H9 (cell line): ENCODE measurements at regions not wholly inside any gene's neighbourhood (a gene's known extent, or its start where the extent isn't known, plus 50 kb on each side); places are given as distances from the start of the nearest gene placed in this dataset.

Experiments used
- DNase-seq: peaks from one replicate; pipeline ENCODE4 v3.0.0-alpha.2; 2017
- H2AFZ ChIP-seq: one replicate; pipeline ENCODE4 v1.6.1; 2013; ENCODE audit warnings: mild to moderate bottlenecking, low read length, control low read depth, moderate library complexity
- H2AK5ac ChIP-seq: 2 replicates; pipeline ENCODE4 v1.6.1; 2013; ENCODE audit warnings: low read length, control low read depth, mixed read lengths; ENCODE audit not compliant: insufficient read length
- H2BK120ac ChIP-seq: one replicate; pipeline ENCODE4 v1.6.1; 2013; ENCODE audit warnings: low read depth, mild to moderate bottlenecking, low read length, control low read depth, inconsistent platforms; ENCODE audit not compliant: poor library complexity, severe bottlenecking
- H2BK12ac ChIP-seq: 2 replicates; pipeline ENCODE4 v1.6.1; 2013; ENCODE audit warnings: low read length, control low read depth, mixed read lengths, low read depth; ENCODE audit not compliant: insufficient read length
- H2BK15ac ChIP-seq: 2 replicates; pipeline ENCODE4 v1.6.1; 2013; ENCODE audit warnings: low read depth, low read length, control low read depth
- H2BK20ac ChIP-seq: one replicate; pipeline ENCODE4 v1.6.1; 2013; ENCODE audit warnings: low read depth, mild to moderate bottlenecking, low read length, control low read depth, inconsistent platforms; ENCODE audit not compliant: poor library complexity, severe bottlenecking
- H2BK5ac ChIP-seq: 2 replicates; pipeline ENCODE4 v1.6.1; 2013; ENCODE audit warnings: low read length, control low read depth, mixed read lengths; ENCODE audit not compliant: insufficient read length
- H3K14ac ChIP-seq: 2 replicates; pipeline ENCODE4 v1.6.1; 2013; ENCODE audit warnings: low read length, control low read depth; ENCODE audit not compliant: insufficient read depth
- H3K18ac ChIP-seq: 2 replicates; pipeline ENCODE4 v1.6.1; 2013; ENCODE audit warnings: low read depth, mild to moderate bottlenecking, mixed read lengths, low read length, control low read depth; ENCODE audit not compliant: insufficient read length
- H3K23ac ChIP-seq: 2 replicates; pipeline ENCODE4 v1.6.1; 2013; ENCODE audit warnings: low read length, control low read depth, mixed read lengths, low read depth; ENCODE audit not compliant: insufficient read length
- H3K23me2 ChIP-seq: 2 replicates; pipeline ENCODE4 v1.6.1; 2013; ENCODE audit warnings: low read depth, mild to moderate bottlenecking, mixed read lengths, low read length, control low read depth; ENCODE audit not compliant: insufficient read length, poor library complexity, severe bottlenecking
- H3K27ac ChIP-seq: 2 replicates; pipeline ENCODE4 v1.5.1; 2013; ENCODE audit warnings: low read length, control low read depth, mixed read lengths, low read depth; ENCODE audit not compliant: insufficient read length
- H3K27me3 ChIP-seq: 2 replicates; pipeline ENCODE4 v1.6.1; 2013; ENCODE audit warnings: low read length, control low read depth, inconsistent platforms; ENCODE audit not compliant: insufficient read depth
- H3K4ac ChIP-seq: 2 replicates; pipeline ENCODE4 v1.6.1; 2013; ENCODE audit warnings: low read depth, mild to moderate bottlenecking, control low read depth, inconsistent platforms, low read length, moderate library complexity
- H3K4me1 ChIP-seq: 2 replicates; pipeline ENCODE4 v1.6.1; 2013; ENCODE audit warnings: low read length, control low read depth, inconsistent platforms; ENCODE audit not compliant: insufficient read depth
- H3K4me2 ChIP-seq: 2 replicates; pipeline ENCODE4 v1.6.1; 2013; ENCODE audit warnings: low read length, control low read depth, mixed read lengths; ENCODE audit not compliant: insufficient read length, insufficient read depth
- H3K56ac ChIP-seq: 2 replicates; pipeline ENCODE4 v1.6.1; 2013; ENCODE audit warnings: low read depth, mild to moderate bottlenecking, mixed read lengths, low read length, control low read depth; ENCODE audit not compliant: insufficient read length
- H3K79me1 ChIP-seq: 2 replicates; pipeline ENCODE4 v1.6.1; 2013; ENCODE audit warnings: low read depth, mild to moderate bottlenecking, moderate library complexity, low read length, control low read depth, inconsistent platforms; ENCODE audit not compliant: insufficient read depth, poor library complexity, severe bottlenecking
- H3K79me2 ChIP-seq: 2 replicates; pipeline ENCODE4 v1.6.1; 2013; ENCODE audit warnings: low read length, control low read depth, inconsistent platforms; ENCODE audit not compliant: insufficient read depth
- H3K9ac ChIP-seq: 2 replicates; pipeline ENCODE4 v1.6.1; 2013; ENCODE audit warnings: low read length, control low read depth, mixed read lengths; ENCODE audit not compliant: insufficient read length; ENCODE audit errors: extremely low read depth
- H3K9me3 ChIP-seq: one replicate; pipeline ENCODE4 v1.6.1; 2013; ENCODE audit warnings: low read depth, low read length, inconsistent platforms; ENCODE audit not compliant: control insufficient read depth
- H3T11ph ChIP-seq: one replicate; pipeline ENCODE4 v1.6.1; 2013; ENCODE audit warnings: mild to moderate bottlenecking, low read length, control low read depth, inconsistent platforms
- H4K20me1 ChIP-seq: one replicate; pipeline ENCODE4 v1.6.1; 2013; ENCODE audit not compliant: control insufficient read depth, insufficient read length, insufficient read depth
- H4K5ac ChIP-seq: 2 replicates; pipeline ENCODE4 v1.6.1; 2013; ENCODE audit warnings: low read depth, mild to moderate bottlenecking, mixed read lengths, low read length, control low read depth; ENCODE audit not compliant: insufficient read length
- H4K8ac ChIP-seq: replicated peaks from 2 replicates; pipeline ENCODE4 v1.6.1; 2013; ENCODE audit warnings: low read length, control low read depth, mixed read lengths, low read depth; ENCODE audit not compliant: insufficient read length
- H4K91ac ChIP-seq: 2 replicates; pipeline ENCODE4 v1.6.1; 2013; ENCODE audit warnings: low read depth, mild to moderate bottlenecking, moderate library complexity, mixed read lengths, low read length, control low read depth; ENCODE audit not compliant: insufficient read length
- H3K27ac Mint-ChIP-seq, 3 experiments: 2 replicates in 2 of 3; 3 replicates in 1 of 3; pipeline ENCODE4 v1.8.0; 2020 to 2021; ENCODE audit warnings: mixed read lengths in 3 of 3, mild to moderate bottlenecking in 1 of 3, moderate library complexity in 1 of 3
- H3K27me3 Mint-ChIP-seq: 2 replicates; pipeline ENCODE4 v1.8.0; 2021; ENCODE audit warnings: low read depth, mild to moderate bottlenecking, moderate library complexity, mixed read lengths
- H3K36me3 Mint-ChIP-seq, 3 experiments: 2 replicates in 2 of 3; 3 replicates in 1 of 3; pipeline ENCODE4 v1.8.0; 2020 to 2021; ENCODE audit warnings: low read depth in 3 of 3, mixed read lengths in 3 of 3; ENCODE audit not compliant: insufficient read depth in 1 of 3
- H3K4me1 Mint-ChIP-seq, 2 experiments: 2 replicates each; pipeline ENCODE4 v1.8.0; 2020; ENCODE audit warnings: mixed read lengths in 2 of 2
- H3K4me3 Mint-ChIP-seq, 2 experiments: 2 replicates in 1 of 2; 3 replicates in 1 of 2; pipeline ENCODE4 v1.8.0; 2020 to 2021; ENCODE audit warnings: mild to moderate bottlenecking in 2 of 2, mixed read lengths in 2 of 2, moderate library complexity in 1 of 2
- H3K9me3 Mint-ChIP-seq, 2 experiments: 2 replicates in 1 of 2; 3 replicates in 1 of 2; pipeline ENCODE4 v1.8.0; 2020; ENCODE audit warnings: mild to moderate bottlenecking in 2 of 2, mixed read lengths in 2 of 2, moderate library complexity in 1 of 2
- WGBS: extraction: QIAGEN DNeasy Blood & Tissue Kit; methylation state at CpG from one replicate; pipeline ENCODE4 v1.1.7; 2013; ENCODE audit warnings: missing lambda C conversion rate, low lambda C conversion rate, mixed read lengths; ENCODE audit not compliant: insufficient read length; ENCODE audit errors: extremely low coverage; 5-methylcytosine and 5-hydroxymethylcytosine counted together
- TF ChIP-seq, protein P1 (sequence below): fragments of 200-600 bp; sonication (generic); conservative IDR thresholded peaks from 3 replicates; pipeline ENCODE4 v1.8.0; 2021; ENCODE audit warnings: antibody characterized with exemption, mild to moderate bottlenecking

DNA sequence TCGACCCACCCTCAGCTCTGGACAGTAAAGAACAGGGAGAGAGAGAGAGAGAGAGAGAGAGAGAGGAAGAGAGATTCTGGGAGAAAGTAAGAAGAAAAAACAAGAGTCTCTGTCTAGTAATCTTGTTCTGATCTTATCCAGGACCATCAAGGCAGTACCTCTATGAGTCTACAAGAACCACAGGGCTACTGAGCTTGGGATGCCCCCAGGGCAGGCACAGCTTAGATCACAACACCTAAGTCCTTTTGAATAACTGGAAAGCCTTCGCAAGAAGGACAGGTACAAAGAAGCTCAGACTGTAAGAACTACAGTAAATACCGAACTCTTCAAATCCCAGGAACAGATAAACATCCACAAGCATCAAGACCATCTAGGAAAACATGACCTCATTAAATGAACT is 51.4 kb upstream of the SGPP2 start:
- Histone ChIP-seq H3K14ac (no peak overlapping the region), H4K8ac (no peak overlapping the region), H3K79me1 (no peaks in the 10 kb centered on the region), H3T11ph (no peak overlapping the region), H3K4me1 (peaks cover 6% of the 10 kb centered on the region; the same call in 1 of the 2 replicates), H3K27me3 (no peaks in the 10 kb centered on the region), H2BK20ac (no peak overlapping the region), H3K4ac (no peak overlapping the region), H4K5ac (no peak overlapping the region), H3K9me3 (no peaks in the 10 kb centered on the region), H2AK5ac (no peak overlapping the region), H2BK12ac (no peak overlapping the region), H3K4me2 (no peak overlapping the region), H2BK15ac (no peak overlapping the region), H3K9ac (no peak overlapping the region), H2BK120ac (no peak overlapping the region), H3K18ac (no peak overlapping the region), H2AFZ (no peak overlapping the region), H3K79me2 (no peaks in the 10 kb centered on the region), H3K56ac (no peak overlapping the region), H3K23me2 (no peaks in the 10 kb centered on the region), H4K91ac (no peak overlapping the region), H4K20me1 (no peaks in the 10 kb centered on the region), H3K27ac (no peak overlapping the region), H2BK5ac (no peak overlapping the region), H3K23ac (no peak overlapping the region)
- no peak overlapping the region for H3K27ac Mint-ChIP-seq
- peaks cover 58% of the 10 kb centered on the region for H3K27me3 Mint-ChIP-seq
- DNase-seq: no peak
- no peak overlapping the region for H3K4me3 Mint-ChIP-seq
- TF ChIP-seq, protein P1, sequence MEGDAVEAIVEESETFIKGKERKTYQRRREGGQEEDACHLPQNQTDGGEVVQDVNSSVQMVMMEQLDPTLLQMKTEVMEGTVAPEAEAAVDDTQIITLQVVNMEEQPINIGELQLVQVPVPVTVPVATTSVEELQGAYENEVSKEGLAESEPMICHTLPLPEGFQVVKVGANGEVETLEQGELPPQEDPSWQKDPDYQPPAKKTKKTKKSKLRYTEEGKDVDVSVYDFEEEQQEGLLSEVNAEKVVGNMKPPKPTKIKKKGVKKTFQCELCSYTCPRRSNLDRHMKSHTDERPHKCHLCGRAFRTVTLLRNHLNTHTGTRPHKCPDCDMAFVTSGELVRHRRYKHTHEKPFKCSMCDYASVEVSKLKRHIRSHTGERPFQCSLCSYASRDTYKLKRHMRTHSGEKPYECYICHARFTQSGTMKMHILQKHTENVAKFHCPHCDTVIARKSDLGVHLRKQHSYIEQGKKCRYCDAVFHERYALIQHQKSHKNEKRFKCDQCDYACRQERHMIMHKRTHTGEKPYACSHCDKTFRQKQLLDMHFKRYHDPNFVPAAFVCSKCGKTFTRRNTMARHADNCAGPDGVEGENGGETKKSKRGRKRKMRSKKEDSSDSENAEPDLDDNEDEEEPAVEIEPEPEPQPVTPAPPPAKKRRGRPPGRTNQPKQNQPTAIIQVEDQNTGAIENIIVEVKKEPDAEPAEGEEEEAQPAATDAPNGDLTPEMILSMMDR: no peak
- H3K36me3 Mint-ChIP-seq: peaks cover 0 to 18% (median 0%) of the 10 kb centered on the region in 3 experiments; a peak in 3 of 7 replicates
- WGBS: no CpG with 5 or more reads among the region's 3 CpGs
- H3K9me3 Mint-ChIP-seq: peaks cover 7 to 14% of the 10 kb centered on the region in 2 experiments; a peak in 4 of 5 replicates
- H3K4me1 Mint-ChIP-seq: peaks cover 9 to 10% of the 10 kb centered on the region in 2 experiments
